Calu3 (cell line): ENCODE measurements at regions not wholly inside any gene's neighbourhood (a gene's known extent, or its start where the extent isn't known, plus 50 kb on each side); places are given as distances from the start of the nearest gene placed in this dataset.

Experiments
- BruUV-seq: library from RNA; stranded (reverse); fragments of 400-500 nt; replicated peaks from 2 replicates; lab custom pipeline; 2021; lab: Mats Ljungman, UMichigan
- CTCF ChIA-PET: fragments of 300-600 bp; sonication (Branson Sonifier 250); formaldehyde crosslinking; loops from one replicate; lab custom pipeline; 2022; ENCODE audit warnings: antibody characterized with exemption; lab: Charles Lee
- DNase-seq: peaks from one replicate; pipeline ENCODE4 v3.0.0; 2022
- H3K27ac Mint-ChIP-seq: one replicate; pipeline ENCODE4 v1.8.0; 2022; ENCODE audit warnings: mixed read lengths; ENCODE audit not compliant: unreplicated experiment
- H3K27me3 Mint-ChIP-seq: one replicate; pipeline ENCODE4 v1.8.0; 2022; ENCODE audit warnings: mixed read lengths; ENCODE audit not compliant: unreplicated experiment
- H3K36me3 Mint-ChIP-seq: one replicate; pipeline ENCODE4 v1.8.0; 2022; ENCODE audit warnings: mild to moderate bottlenecking, moderate library complexity, mixed read lengths; ENCODE audit not compliant: insufficient read depth, unreplicated experiment
- H3K4me1 Mint-ChIP-seq: one replicate; pipeline ENCODE4 v1.8.0; 2022; ENCODE audit warnings: mild to moderate bottlenecking, low read depth, mixed read lengths; ENCODE audit not compliant: unreplicated experiment
- H3K4me3 Mint-ChIP-seq: one replicate; pipeline ENCODE4 v1.8.0; 2022; ENCODE audit warnings: mild to moderate bottlenecking, low read depth, moderate library complexity, mixed read lengths; ENCODE audit not compliant: unreplicated experiment
- H3K9me3 Mint-ChIP-seq: one replicate; pipeline ENCODE4 v1.8.0; 2022; ENCODE audit warnings: low read depth, mixed read lengths; ENCODE audit not compliant: unreplicated experiment
- intact Hi-C: fragments of 100-400 bp; cut with micrococcal nuclease; formaldehyde crosslinking; loops from one replicate; pipeline ENCODE4 v1.10.0; 2022; ENCODE audit not compliant: unreplicated experiment
- TF ChIP-seq, protein P1 (sequence below): fragments of 200-600 bp; IDR thresholded peaks from one replicate; pipeline ENCODE4 v1.8.0; 2022; ENCODE audit warnings: antibody characterized with exemption; ENCODE audit not compliant: unreplicated experiment

DNA sequence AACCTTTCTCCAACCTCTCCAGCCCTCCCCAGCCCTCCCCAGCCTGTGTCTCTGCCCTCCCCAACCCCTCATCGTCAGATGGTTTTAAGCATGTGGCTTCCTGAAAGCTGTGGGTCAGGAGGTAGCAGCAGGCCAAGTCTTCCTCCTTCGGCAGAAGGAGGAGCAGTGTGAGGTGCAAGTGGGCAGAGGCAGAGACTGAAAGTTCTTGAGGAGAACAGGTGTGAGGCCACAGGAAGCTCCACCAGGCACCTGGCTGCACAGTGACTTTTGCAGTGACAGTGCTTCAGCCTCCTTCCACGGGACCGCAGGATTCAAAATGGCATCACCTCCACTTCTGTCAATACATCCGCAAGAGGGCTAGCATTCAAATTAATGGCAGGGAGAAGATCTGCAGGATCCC, 203.9 kb upstream of the LEF1 start:
- H3K27ac Mint-ChIP-seq, result no peak overlapping the region
- CTCF ChIA-PET, result no interaction called here
- no peaks in the 10 kb centered on the region for H3K4me1 Mint-ChIP-seq
- no peak overlapping the region for H3K4me3 Mint-ChIP-seq
- intact Hi-C loops, result no loop called here
- TF ChIP-seq, protein P1, sequence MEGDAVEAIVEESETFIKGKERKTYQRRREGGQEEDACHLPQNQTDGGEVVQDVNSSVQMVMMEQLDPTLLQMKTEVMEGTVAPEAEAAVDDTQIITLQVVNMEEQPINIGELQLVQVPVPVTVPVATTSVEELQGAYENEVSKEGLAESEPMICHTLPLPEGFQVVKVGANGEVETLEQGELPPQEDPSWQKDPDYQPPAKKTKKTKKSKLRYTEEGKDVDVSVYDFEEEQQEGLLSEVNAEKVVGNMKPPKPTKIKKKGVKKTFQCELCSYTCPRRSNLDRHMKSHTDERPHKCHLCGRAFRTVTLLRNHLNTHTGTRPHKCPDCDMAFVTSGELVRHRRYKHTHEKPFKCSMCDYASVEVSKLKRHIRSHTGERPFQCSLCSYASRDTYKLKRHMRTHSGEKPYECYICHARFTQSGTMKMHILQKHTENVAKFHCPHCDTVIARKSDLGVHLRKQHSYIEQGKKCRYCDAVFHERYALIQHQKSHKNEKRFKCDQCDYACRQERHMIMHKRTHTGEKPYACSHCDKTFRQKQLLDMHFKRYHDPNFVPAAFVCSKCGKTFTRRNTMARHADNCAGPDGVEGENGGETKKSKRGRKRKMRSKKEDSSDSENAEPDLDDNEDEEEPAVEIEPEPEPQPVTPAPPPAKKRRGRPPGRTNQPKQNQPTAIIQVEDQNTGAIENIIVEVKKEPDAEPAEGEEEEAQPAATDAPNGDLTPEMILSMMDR, result no peak
- H3K36me3 Mint-ChIP-seq, result no peaks in the 10 kb centered on the region
- DNase-seq, result no peak
- no TSS peak for BruUV-seq
- H3K9me3 Mint-ChIP-seq, result no peaks in the 10 kb centered on the region
- peaks cover 48% of the 10 kb centered on the region for H3K27me3 Mint-ChIP-seq

DNA sequence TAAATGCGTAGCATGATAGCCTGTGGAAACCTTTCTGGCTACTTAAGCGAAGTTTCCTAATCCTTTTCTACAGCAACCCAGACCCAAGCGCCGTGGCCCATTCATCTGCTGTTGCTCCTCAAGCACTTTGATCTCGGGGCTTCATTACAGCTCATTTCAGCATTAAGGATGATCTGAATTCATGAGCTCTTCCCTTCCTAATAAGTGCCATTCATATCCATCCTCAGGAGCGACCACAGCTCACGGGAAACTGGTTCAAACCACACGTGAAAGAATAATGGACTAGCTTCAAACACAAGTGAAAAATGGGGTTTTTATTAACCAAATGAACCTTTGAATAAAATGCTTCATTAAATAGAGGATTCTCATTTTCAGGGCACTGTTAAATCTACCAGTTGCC, 202.6 kb upstream of the LEF1 start:
- no peak overlapping the region for H3K27ac Mint-ChIP-seq
- no peak overlapping the region for H3K4me3 Mint-ChIP-seq
- no TSS peak for BruUV-seq
- intact Hi-C loops, result no loop called here
- no peak for DNase-seq
- peaks cover 38% of the 10 kb centered on the region for H3K27me3 Mint-ChIP-seq
- CTCF ChIA-PET, result no interaction called here
- H3K4me1 Mint-ChIP-seq, result no peaks in the 10 kb centered on the region
- H3K9me3 Mint-ChIP-seq, result no peaks in the 10 kb centered on the region
- TF ChIP-seq, protein P1, result no peak
- H3K36me3 Mint-ChIP-seq, result no peaks in the 10 kb centered on the region

- Mint-ChIP-seq H3K4me3 (no peak overlapping the region), H3K4me1 (no peaks in the 10 kb centered on the region), H3K27ac (no peak overlapping the region), H3K36me3 (no peaks in the 10 kb centered on the region), H3K27me3 (peaks cover 38% of the 10 kb centered on the region), H3K9me3 (no peaks in the 10 kb centered on the region)
- no TSS peak for BruUV-seq
- no peak for DNase-seq
- intact Hi-C loops, result no loop called here
- TF ChIP-seq, protein P1, result no peak
- CTCF ChIA-PET, result no interaction called here
Observed at GRCh38 chr4:108370291-108371141, 201.8 kb upstream of the LEF1 start.

GRCh38 chr4:108369035-108369655, 200.4 kb upstream of the LEF1 start:
- TF ChIP-seq, protein P1, result no peak
- CTCF ChIA-PET, result no interaction called here
- peaks cover 38% of the 10 kb centered on the region for H3K27me3 Mint-ChIP-seq
- no peaks in the 10 kb centered on the region for H3K9me3 Mint-ChIP-seq
- H3K4me3 Mint-ChIP-seq, result no peak overlapping the region
- intact Hi-C loops, result no loop called here
- no peak overlapping the region for H3K27ac Mint-ChIP-seq
- DNase-seq, result no peak
- no peaks in the 10 kb centered on the region for H3K36me3 Mint-ChIP-seq
- H3K4me1 Mint-ChIP-seq, result no peaks in the 10 kb centered on the region
- BruUV-seq, result no TSS peak
